Activated T-cell treated with anti-CD3 and anti-CD28 coated beads for 4 hours (primary cell): ENCODE measurements at regions not wholly inside any gene's neighbourhood (a gene's known extent, or its start where the extent isn't known, plus 50 kb on each side); places are given as distances from the start of the nearest gene placed in this dataset.
"Not testable (repeated sequence)": the region's sequence is repeated elsewhere in the genome, so short reads cannot be mapped to it uniquely, and the experiment has no call there.

Experiments used
- DNase-seq: peaks from one replicate; pipeline ENCODE4 v3.0.0-alpha.2; 2020

DNA sequence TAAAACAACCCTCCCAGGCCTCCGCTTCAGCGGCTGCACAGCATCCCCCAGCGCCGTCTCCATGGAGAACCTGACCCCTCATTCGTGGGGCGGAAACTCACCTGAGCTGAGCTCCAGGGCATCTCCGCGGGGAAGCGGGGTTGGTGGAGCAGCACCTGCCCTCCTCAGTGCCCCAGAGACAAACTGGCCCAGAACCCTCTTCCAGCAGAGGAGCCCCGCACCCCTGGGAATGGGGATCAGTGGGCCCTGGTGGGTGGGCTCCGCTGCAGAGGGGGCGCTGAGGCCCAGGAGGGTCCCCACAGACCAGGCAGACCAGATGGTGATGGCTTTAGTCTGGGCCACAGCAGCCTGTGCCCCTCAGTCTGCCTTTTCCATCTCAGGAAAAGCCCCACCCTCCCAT lies 261.2 kb downstream of the ADGRD1 start:
- DNase-seq = not testable (repeated sequence)

DNA sequence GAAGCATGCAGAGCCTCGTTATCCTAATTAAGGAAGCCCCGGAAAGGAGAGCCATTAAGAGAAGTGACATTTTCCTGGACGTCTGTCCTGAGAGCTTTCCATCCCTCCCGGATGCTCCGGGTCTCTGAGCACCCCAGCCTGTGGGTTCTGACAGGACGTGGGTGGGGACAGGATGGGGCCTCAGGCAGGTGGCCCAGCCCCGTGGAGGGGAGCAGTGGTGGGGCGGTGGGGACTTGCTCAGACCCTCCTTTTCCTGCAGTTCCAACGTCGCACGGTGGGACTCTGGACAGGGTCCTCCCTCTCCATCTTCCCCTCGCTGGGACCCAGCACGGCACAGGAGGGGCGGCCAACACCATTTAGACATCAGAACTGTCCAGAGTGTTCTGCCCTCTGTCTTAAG lies 262.9 kb downstream of the ADGRD1 start:
- not testable (repeated sequence) for DNase-seq

DNA sequence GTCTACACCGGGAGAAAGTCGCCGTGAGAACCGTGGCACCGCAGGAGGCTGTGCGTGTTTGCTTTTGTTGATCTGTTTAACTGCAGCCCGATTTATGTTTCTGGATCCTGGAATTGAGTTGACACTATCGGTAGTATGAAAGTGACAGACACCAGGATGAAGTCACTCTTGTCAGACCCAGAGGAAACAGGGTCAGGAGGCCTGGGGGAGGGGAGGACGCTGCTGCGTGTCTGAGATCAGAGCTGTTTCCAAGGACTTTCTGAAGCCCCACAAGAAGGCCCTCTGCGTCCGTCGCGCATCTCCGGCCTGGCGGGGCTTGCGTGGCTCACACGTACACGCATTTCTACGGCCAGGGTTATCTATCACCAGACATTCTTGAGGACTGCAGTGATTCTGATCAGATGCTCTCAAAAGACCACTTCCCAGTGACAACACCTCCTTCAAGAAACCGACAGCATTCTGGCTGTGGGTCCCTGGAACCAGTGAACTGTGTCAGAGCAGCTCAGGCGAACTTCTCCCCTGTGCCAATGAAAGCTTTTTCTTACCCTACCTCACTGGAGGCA lies 263.4 kb downstream of the ADGRD1 start:
- no peak for DNase-seq

DNA sequence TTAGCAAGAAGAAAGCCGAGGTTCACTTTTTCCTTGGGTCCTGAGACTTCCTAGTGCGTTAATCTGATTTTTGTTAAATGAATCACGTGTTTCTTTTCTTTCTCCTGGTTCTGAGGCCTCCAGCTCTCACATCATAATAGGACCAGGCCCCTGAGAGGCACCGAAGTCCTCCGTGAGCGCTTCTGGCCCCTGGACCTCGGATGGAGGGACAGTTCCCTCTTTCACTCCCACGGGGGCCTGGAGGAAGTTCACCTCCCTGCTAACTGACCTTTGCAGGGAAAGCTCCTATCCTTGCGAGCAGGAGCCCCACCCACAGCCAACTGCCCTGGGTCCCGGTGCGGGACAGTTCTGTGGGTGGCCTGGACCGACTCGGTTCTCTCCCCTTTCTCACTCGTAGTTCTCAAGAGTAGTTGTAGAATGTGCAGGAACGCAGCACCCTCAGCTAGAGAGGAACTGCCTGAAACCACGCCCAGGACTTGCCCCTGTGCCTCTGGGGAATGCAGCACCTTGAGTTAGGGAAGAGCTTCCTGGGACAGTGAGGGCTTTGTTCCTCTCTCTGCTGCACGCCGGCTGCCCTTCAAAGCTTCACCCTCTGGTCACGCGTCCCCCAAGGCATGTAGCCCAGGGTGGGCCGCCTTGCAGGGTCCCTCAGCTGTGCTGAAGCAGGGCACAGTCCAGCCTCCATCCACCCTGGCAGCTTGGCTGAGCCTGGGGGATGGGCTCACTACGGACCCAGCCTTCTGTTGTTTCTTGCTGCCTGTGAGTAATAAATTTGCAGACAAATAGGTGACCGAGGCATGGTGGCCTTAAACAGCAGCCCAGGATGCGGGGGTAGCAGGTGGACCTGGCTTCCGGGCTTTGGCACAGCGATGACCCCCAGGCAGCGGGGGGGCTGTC lies 264.6 kb downstream of the ADGRD1 start:
- no peak for DNase-seq

DNA sequence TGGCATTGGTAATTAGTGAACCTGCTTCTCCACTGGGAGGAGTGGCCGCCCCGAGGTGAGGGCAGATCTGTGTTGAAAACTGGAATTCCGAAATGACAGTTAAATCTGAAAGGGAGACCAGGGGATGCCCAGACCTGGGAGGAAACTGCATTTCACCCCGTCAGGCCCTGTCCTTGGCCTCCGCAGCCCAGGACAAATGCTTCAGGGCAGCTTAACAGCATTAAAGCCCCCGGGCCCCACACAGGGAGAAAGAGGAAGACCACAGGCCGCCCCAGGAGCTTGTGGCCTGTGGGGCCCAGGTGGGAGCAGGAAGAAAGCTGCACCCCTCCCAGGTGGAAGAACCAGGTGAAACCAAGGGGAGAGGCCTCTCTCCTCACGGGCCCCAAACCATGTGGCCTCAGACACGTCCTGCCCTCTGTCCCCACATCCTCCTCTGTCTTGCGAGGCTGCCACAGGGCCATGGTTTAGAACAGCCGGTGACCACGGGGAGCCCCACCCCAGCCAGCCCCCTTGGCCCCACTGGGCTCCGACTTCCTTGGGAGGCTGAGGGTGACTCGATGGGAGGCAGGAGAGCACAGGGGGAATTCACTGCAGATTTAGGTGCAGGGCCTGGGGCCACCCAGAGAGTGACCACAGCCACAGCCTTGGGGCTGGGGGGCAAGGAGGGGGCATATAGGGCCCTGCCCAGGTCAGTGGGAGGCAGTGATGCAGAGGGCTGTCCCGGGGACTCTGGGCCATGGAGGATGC lies 265.4 kb downstream of the ADGRD1 start:
- DNase-seq = no peak

DNA sequence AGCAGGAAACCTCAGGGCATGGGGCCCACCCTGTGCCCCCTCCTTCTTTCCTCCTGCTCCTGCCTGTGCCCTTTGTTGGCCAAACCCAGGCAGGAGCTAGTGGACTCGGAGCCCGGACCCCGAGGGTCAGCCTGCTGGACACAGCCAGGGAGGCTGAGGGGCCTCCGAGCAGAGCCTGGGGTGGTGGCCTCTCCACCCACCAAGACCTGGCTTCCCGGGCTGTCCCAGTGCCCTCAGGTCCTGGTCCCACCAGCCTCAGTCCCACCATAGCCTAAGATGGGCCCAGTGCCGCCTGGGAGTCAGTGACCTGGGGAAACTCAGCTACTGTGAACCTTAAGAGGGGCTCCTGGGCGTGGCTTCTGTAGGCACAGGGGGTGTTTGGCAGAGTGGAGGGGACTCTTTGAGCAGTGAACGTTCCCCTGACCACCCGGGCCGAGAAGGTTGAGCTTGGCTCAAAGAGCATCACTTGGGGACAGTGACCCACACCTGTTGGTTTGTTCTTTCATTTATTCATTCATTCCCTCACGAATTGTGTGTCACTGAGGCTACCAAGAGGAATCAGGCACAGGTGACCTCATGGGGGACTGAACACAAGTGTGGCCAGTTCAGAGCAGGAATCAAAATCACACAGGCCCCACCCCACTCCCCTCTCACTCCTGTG lies 266.1 kb downstream of the ADGRD1 start:
- DNase-seq = no peak

DNA sequence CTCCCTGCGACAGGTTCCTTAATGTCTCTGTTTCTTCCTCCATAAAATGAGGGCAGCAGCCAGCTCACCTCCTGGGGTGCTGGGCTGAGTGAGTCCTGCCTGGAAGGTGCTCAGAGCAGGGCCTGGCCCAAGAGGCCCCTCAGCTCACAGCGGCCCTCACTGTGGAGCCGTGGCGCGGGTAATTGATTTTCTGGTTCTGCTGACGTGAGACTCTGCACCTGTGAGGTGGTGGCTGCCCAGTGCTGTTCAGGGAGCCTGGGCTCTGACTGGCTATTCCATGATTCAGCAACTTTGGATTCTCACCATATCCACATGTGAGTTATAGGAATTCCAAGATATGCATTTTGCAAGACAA lies 266.6 kb downstream of the ADGRD1 start:
- no peak for DNase-seq

DNA sequence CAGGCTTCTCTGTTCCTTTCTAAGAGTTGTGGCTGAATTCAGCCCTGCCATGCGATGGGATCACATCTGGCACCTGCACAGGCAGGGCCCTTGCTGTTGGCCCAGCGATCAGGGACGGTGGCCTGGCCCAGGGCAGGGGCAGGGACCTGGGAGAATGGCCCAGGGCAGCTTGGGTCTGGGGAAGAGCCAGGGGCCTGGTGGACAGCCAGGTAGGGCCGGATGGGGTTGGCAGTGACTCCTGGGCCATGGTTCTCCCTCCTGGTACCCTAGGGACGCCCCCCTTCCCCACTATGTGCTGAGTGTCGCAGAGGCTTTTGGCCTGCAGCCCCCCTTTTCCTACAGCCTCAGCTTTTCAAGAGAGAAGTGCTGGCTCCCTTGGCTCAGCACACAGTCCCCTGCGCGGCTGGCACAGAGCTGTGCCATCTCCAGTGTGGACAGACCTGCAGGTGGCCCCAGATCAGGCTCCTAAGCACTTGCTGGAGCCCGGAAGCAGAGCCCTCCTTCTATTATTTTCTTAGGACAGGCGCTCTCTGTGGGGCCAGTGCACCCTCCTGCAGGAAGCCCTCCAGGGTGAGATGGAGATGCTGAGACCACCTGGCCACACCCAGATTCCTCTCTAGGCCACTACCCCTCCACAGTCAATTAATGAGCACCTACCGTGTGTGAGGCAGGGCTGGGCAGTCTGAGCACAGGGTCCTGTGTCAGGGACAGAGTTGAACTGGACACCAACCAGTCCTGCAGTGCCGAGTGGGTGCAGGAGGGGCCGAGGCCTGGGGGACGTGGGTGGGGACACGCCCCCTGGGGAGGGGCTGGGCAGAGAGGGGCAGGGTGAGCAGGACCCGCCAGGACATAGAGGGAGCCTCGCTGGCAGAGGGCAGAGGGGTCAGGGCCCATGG lies 267.6 kb downstream of the ADGRD1 start:
- DNase-seq = no peak

DNA sequence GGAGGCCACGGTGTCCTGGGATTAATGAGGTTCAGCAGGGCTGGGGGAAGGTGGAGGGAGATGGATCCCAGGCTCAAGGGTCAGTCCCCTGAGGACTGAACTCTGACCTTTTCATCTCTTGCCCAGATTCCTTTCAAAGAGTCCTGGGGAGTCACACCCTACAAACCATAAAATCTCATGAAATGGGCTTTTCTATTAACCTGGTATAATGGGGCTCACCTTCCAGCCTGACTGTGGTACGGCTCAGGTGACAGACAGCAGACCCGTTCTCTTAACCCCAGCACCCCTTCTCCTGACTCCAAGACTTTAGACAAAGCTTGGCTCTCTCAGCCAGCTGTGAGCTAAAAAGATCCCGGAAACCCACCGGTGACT lies 268.2 kb downstream of the ADGRD1 start:
- no peak for DNase-seq

DNA sequence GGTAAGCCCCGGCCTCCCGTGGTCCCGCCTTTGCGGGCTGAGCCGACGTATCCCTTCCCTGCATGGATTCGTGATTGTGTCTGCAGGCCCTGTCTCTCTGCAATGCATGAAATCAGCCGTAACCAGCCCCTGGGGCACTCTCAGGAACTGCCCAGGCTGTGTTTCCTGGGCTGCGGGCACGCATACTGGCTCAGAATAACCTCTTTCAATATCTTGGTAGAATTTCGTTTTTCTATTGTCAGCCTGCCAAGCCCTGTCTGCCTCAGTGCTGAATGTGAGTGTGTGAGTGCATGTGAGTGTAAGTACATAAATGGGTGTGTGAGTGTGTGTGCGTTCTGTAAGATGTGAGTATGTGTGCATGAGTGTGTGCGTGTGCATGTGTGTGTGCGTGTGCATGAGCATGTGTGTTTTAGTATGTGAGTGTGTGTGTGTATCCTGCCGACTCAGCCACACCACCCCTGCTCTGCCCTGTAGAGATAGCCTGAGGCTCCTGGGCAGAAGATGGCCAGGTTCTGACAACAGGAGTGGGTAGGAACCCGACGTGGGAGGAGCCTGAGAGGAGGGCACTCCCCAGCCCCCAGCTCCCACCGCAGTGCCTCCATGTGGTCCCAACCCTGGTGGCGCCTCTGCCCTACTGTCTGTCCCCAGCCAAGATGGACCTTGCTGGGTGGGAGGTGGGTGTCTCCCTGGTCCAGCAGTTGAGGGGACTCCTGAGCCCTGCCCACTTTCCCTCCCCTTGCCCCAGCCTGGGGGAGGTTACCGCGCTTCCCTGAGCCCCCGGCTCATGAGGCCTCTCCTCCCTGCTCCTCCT lies 268.8 kb downstream of the ADGRD1 start:
- no peak for DNase-seq

DNA sequence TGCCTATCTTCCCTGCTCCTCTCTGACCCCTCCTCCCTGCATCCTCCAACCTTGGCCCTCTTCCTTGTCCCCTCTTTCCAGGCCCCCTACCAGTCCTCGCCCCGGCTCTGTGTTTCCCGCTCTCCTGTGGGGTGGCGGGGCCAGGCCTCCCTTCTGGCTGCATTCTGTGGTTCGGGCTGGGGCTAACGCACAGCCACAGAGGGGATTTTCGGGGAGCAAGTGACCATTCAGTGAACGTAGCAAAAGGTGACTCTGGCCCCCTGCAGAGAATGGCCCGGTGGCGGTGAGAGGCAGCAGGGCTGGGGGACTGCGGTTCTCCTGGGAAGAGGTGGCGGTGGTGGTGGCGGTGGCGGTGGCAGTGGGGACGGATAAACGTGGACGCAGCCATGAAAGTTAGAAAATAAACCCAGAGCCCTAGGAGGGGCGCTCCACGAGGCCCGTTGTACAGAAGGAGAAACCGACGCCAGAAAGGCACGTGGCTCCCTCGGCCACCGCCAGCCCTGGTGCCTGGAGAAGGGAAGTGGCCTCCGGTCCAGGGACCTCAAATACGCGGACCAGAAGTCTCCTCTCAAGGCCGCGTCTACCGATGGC lies 269.6 kb downstream of the ADGRD1 start:
- no peak for DNase-seq

DNA sequence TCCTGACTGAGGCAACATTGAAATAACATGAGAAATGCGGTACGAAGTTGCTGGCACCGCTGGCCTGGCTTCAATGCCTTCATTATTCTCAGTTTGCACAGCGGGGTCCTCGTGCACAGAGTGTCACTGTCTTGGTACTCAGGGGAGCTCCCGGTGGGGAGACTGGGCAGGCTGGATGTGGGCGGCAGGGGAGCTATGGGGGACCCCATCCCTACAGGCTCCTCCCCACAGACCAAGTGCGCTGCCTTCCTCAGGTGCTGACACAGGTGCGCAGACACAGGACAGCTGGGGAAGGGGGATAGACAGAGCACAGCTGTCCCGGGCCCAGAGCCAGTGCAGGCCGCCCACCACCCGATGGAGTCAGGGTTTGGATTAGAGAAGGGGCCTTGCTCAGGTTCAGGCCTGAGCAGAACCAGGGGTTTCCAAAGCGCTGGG lies 270.1 kb downstream of the ADGRD1 start:
- DNase-seq = no peak

DNA sequence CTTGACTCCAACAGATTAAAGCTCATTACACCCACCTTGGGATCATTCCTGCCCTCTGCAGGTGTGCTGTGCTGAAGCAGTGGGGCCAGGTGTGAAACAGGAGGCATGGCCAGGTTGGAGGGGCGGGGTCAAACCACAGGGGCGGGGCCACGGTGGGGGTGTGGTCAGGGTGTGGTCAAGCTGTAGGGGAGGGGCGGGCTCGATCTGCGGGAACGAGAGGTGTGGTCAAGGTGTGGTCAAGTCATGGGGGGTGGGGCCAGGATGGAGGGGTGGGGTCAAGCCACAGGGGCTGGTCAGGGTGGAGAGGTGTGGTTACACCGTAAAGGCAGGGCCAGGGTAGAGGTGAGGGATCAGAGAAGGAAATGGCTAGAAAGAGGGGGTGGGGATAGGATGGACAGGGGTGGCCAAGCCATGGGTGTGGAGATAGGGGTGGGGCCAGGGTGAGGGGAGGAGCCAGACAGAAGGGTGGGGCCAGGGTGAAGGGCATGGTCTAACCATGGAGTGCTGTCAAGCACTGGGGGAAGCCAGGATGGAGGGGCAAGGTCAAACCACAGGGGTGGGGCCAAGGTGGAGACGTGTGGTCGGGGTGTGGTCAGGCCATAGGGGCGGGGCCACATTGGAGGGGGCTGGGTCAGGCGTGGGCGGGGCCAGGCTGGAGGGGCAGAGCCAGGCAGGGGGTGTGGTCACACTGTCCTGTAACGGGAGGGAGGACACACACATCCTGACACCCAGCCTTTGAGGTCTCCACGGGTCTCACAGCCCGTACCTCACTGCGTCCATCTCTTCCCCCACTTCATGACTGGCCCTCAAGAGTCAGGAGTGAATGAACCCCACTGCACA lies 270.7 kb downstream of the ADGRD1 start:
- DNase-seq = not testable (repeated sequence)

DNA sequence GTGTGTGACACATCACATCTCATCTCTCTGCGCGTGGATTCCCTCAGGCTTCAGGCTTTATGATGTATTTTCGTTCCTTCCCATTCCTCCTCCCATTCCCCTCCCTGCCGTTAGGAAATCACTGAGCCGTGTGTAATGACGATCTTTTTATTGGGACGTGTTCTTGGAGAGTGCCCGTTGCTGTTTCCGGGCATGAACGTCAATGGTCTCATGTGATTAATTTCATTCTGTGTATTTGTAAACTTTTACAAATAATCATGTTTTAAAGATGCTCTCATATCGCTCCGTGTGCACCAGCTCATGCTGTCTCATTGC lies 271.3 kb downstream of the ADGRD1 start:
- DNase-seq = not testable (repeated sequence)

DNA sequence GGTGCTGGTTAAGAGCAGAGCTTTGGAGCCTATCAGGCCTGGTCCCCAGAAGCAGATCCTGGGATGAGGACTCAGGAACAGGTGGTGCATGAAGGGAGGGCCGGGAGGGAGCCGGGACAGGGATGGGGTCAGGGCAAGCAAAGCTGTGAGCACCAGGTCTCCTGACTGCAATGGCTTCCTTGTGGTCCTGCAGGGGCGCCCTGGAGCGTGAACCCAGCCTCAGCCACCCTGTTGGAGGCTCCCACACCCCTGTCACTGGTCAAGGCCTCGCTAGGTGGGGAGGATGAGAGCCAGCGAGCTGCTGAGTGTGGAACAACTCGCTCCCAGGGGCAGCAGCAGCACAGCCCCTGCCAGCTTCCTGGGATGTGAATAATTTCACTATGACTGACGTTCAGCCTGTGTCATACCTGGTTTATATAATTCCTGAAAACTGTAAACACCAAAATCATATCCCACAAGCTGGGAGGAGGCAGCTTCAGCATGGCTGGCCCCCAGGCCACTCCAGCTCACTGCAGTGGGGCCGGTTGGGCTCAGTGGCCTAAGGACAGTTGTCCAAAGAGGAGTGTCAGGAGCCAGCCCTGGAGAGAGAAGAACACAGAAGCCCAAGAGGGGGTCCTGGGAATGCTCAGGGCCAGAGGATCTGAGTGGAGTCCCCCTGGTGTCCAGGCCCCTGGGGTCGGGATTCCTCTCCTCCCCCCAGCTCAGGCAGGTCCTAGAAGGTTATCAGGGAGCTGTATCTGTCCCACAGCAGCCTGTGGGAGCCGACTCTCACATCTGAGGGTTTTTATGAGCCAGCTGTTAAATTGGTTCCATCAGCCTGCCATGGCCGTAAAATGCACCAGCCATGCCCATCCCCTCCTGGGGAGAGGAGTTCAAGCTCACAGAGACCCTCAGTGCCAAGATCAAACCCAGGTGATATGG lies 272.9 kb downstream of the ADGRD1 start:
- no peak for DNase-seq

DNA sequence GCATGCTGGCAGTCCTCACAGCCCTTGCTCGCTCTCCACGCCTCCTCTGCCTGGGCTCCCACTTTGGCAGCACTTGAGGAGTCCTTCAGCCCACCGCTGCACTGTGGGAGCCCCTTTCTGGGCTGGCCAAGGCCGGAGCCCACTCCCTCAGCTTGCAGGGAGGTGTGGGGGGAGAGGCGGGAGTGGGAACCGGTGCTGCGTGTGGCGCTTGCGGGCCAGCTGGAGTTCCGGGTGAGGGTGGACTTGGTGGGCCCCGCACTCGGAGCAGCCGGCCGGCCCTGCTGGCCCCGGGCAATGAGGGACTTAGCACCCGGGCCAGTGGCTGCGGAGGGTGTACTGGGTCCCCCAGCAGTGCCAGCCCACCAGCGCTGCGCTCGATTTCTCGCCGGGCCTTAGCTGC lies 273.9 kb downstream of the ADGRD1 start:
- not testable (repeated sequence) for DNase-seq

DNA sequence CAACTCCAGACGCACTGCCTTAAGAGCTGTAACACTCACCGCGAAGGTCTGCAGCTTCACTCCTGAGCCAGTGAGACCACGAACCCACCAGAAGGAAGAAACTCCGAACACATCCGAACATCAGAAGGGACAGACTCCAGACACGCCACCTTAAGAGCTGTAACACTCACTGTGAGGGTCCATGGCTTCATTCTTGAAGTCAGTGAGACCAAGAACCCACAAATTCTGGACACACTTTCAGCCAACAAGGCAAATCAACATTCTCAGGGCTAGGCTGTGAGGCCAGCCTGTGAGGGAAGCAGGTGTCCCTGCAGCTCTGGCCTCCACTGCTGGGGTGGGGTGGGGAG lies 275.3 kb downstream of the ADGRD1 start:
- DNase-seq = not testable (repeated sequence)

DNA sequence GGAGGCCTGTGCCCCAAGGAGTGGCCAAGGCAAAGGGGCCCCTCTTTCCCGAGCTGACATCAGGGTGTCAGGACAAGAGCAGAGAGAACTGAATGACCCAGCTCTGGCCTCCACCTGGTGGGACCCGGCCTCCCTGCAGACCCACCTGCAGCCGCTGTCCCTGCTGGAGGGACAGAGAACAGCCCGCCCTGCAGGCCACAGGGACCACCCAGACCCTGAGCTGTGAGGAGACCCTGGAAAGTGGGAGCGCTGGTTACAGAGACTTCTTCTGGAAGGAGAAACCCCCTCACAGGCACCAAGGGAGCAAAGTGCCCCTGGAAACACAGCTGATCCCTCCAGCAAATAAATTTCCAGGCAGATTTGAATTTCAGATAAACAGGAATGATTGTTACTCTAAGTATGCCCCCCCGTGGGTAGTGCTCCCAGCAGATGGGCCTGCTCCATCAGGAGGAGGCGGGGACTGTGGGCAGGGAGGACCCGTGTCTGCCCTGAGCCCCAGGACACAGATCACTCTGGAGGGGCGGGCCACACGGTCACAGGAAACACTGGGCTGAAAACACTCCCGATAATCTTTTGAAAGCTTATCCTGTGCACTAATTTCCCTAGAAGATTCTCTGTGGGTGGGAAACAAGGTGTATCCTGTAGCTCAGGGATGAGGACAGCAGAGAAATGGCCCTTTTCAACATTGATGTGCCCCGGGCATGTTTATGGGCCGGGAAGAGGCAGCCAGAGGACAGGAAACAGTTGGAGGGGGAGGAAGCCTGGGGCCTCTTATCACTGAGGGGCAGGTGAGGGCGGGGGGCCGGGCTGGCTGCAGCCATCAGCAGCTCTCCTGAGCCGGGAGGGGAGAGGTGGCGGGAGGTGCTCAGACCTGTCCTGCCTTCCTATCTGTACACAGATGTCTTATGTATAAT lies 276.0 kb downstream of the ADGRD1 start:
- no peak for DNase-seq
